ENCODE measurements at regions not wholly inside any gene's neighbourhood (a gene's known extent, or its start where the extent isn't known, plus 50 kb on each side); places are given as distances from the start of the nearest gene placed in this dataset.
"Not testable (repeated sequence)": the region's sequence is repeated elsewhere in the genome, so short reads cannot be mapped to it uniquely, and the experiment has no call there.

GRCh38 chr4:3586596-3586995 is 54.4 kb upstream of the LRPAP1 start:
- TF ChIP-seq ZNF317 (CRISPR knock-in tag; IDR thresholded peaks at IDR 0.05); SMC3 (IDR thresholded peaks at IDR 0.05; ENCODE audit: low read length); ZNF383 (CRISPR knock-in tag; IDR thresholded peaks at IDR 0.05; ENCODE audit: borderline replicate concordance); CTCF (CRISPR knock-in tag; IDR thresholded peaks at IDR 0.05): not testable (repeated sequence)
